ENCODE measurements at regions not wholly inside any gene's neighbourhood (a gene's known extent, or its start where the extent isn't known, plus 50 kb on each side); places are given as distances from the start of the nearest gene placed in this dataset.
"Not testable (repeated sequence)": the region's sequence is repeated elsewhere in the genome, so short reads cannot be mapped to it uniquely, and the experiment has no call there.

DNA sequence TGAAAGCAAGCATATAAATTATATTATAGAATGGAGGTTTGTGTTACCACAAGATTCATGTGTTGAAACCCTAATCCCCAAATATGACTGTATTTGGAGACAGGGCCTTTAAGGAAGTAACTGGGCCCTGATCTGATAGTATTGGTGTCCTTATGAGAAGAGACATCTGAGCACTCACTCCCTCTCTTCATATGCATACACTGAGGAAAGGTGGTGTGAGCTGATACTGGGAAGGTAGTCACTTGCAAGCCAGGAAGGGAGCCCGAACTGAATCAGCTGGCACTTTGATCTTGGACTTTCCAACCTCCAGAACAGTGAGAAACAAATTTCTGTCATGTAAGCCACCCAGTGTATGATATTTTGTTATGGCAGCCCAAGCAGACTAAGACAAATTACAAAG lies 66.9 kb upstream of the RHOBTB1 start:
- no peaks in the 10 kb centered on the region for H3K9me3 ChIP-seq (ENCODE audit: control insufficient read depth in 2 of 2, low read length in 2 of 2)
- H3K4me1 ChIP-seq (ENCODE audit: control insufficient read depth, insufficient read depth, low read length), result no peaks in the 10 kb centered on the region
- H3K27me3 ChIP-seq (ENCODE audit: control insufficient read depth in 1 of 2, insufficient read depth in 2 of 2, low read length in 2 of 2), result peaks cover 0 to 3% of the 10 kb centered on the region in 2 donors
- H3K36me3 ChIP-seq (ENCODE audit: control insufficient read depth in 2 of 2, insufficient read depth in 2 of 2, low read length in 2 of 2), result no peaks in the 10 kb centered on the region
- no peak overlapping the region for H3K9ac ChIP-seq (ENCODE audit: low read length in 2 of 2)
- no peak overlapping the region for H3K4me3 ChIP-seq (ENCODE audit: low read length in 2 of 2)
- H3K27ac ChIP-seq (ENCODE audit: low read length), result no peak overlapping the region

DNA sequence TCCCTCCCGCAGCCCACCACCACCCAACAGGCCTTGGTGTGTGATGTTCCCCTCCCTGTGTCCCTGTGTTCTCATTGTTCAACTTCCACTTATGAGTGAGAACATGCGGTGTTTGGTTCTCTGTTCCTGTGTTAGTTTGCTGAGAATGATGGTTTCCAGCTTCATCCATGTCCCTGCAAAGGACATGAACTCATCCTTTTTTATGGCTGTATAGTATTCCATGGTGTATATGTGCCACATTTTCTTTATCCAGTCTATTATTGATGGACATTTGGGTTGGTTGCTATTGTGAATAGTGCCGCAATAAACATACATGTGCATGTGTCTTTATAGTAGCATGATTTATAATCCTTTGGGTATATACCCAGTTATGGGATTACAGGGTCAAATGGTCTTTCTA lies 59.1 kb upstream of the RHOBTB1 start:
- not testable (repeated sequence) for H3K9me3 ChIP-seq (ENCODE audit: control insufficient read depth in 2 of 2, low read length in 2 of 2); H3K36me3 ChIP-seq (ENCODE audit: control insufficient read depth in 2 of 2, insufficient read depth in 2 of 2, low read length in 2 of 2); H3K9ac ChIP-seq (ENCODE audit: low read length in 2 of 2); H3K4me1 ChIP-seq (ENCODE audit: control insufficient read depth, insufficient read depth, low read length); H3K4me3 ChIP-seq (ENCODE audit: low read length in 2 of 2); H3K27ac ChIP-seq (ENCODE audit: low read length)
- peaks cover 10 to 12% of the 10 kb centered on the region in 2 donors for H3K27me3 ChIP-seq (ENCODE audit: control insufficient read depth in 1 of 2, insufficient read depth in 2 of 2, low read length in 2 of 2)

DNA sequence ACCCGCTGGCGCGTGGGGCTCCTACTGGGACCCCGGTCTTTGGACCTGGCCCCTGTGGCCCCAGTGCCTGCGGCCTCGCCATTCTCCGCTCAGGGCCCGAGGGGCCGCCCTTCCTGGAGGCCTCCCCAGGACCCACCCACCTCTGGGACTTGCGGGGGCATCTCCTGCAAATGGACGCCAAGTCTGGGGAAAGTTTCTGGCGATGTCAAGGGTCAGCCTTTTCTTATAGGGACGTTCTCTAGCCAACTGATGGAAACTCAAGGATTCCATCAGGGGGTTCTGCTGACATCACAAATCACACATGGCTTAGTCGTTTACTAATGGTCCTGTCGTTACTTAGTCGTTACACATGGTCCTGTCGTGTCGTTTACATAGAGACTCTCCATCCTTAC lies 57.7 kb upstream of the RHOBTB1 start:
- Histone ChIP-seq H3K9me3 (ENCODE audit: control insufficient read depth in 2 of 2, low read length in 2 of 2) (peaks cover 0 to 2% of the 10 kb centered on the region in 2 donors), H3K36me3 (ENCODE audit: control insufficient read depth in 2 of 2, insufficient read depth in 2 of 2, low read length in 2 of 2) (no peaks in the 10 kb centered on the region), H3K27me3 (ENCODE audit: control insufficient read depth in 1 of 2, insufficient read depth in 2 of 2, low read length in 2 of 2) (peaks cover 10 to 12% of the 10 kb centered on the region in 2 donors), H3K4me3 (ENCODE audit: low read length in 2 of 2) (no peak overlapping the region), H3K4me1 (ENCODE audit: control insufficient read depth, insufficient read depth, low read length) (no peaks in the 10 kb centered on the region), H3K9ac (ENCODE audit: low read length in 2 of 2) (no peak overlapping the region), H3K27ac (ENCODE audit: low read length) (no peak overlapping the region)

DNA sequence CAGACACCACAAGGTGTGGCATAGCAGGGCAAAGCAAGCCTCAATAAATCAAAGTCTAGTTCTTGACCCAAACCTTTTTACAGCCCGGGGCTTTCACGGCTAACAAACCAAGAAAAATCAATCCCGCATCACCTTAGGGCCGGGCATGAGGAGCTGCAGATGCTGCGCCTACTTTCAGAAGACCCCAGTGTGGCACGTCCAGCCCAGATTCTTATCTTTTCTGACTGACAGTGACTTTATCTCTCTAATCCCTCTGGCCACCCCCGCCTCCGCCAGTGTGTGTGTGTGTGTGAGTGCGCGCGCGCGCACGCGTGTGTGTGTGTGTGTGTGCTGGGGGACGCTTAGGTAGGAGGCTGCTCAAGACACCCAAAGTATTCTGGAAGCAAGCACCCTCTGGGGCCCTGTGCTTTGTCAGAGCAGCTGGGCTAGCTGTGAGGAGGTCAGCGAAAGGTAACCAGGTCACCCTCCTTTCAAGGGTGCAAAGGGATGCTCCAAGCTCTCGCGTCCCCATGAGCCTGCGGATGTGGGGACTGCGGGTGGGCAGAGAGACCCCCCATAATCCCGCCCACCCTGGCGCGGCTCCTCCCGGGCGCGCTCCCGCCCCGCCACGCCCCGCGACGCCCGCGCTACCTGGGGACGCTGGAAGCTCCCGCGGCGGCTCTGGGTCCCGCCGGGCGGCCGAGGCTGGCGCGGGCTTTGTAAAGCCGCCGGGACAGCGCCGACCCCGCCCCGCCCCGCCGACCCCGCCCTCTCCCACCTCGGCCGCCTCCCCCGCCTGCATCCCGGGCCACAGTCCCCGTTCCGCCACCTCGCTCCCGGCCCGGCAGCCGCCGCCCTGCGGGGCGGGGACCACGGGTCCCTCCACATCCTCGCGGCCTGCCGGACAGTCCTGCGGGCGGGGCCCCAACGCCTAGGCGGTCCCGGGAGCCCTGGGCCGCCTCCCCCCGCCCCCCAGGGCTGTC lies 57.1 kb upstream of the RHOBTB1 start:
- Histone ChIP-seq H3K4me1 (ENCODE audit: control insufficient read depth, insufficient read depth, low read length) (no peaks in the 10 kb centered on the region), H3K9me3 (ENCODE audit: control insufficient read depth in 2 of 2, low read length in 2 of 2) (peaks cover 0 to 2% of the 10 kb centered on the region in 2 donors), H3K27me3 (ENCODE audit: control insufficient read depth in 1 of 2, insufficient read depth in 2 of 2, low read length in 2 of 2) (peaks cover 10 to 12% of the 10 kb centered on the region in 2 donors), H3K36me3 (ENCODE audit: control insufficient read depth in 2 of 2, insufficient read depth in 2 of 2, low read length in 2 of 2) (no peaks in the 10 kb centered on the region), H3K4me3 (ENCODE audit: low read length in 2 of 2) (peak overlapping the region in 1 of 2 donors; percentile 40), H3K9ac (ENCODE audit: low read length in 2 of 2) (no peak overlapping the region), H3K27ac (ENCODE audit: low read length) (no peak overlapping the region)

DNA sequence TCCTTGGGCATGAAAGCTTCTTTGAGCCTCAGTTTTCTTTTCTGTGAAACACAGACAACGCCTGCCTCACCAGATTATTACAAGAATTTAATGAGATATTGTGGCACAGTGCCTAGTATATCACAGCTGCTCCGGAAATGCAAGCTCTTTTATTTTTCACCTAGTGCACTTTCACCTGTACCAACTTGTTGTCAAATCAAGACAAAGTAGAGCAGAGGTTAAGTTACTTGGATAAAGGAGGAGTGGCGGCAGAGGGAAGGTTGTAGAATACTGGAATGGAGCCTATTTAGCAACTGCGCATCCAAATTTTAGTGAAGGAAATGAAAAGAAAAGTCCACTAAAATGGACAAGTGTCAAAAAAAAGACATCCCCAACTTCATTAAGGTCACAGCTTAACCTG lies 54.9 kb upstream of the RHOBTB1 start:
- H3K27me3 ChIP-seq (ENCODE audit: control insufficient read depth in 1 of 2, insufficient read depth in 2 of 2, low read length in 2 of 2), result peaks cover 10 to 12% of the 10 kb centered on the region in 2 donors
- H3K36me3 ChIP-seq (ENCODE audit: control insufficient read depth in 2 of 2, insufficient read depth in 2 of 2, low read length in 2 of 2), result no peaks in the 10 kb centered on the region
- no peak overlapping the region for H3K9ac ChIP-seq (ENCODE audit: low read length in 2 of 2)
- no peaks in the 10 kb centered on the region for H3K4me1 ChIP-seq (ENCODE audit: control insufficient read depth, insufficient read depth, low read length)
- no peak overlapping the region for H3K4me3 ChIP-seq (ENCODE audit: low read length in 2 of 2)
- H3K27ac ChIP-seq (ENCODE audit: low read length), result no peak overlapping the region
- peaks cover 0 to 2% of the 10 kb centered on the region in 2 donors for H3K9me3 ChIP-seq (ENCODE audit: control insufficient read depth in 2 of 2, low read length in 2 of 2)

DNA sequence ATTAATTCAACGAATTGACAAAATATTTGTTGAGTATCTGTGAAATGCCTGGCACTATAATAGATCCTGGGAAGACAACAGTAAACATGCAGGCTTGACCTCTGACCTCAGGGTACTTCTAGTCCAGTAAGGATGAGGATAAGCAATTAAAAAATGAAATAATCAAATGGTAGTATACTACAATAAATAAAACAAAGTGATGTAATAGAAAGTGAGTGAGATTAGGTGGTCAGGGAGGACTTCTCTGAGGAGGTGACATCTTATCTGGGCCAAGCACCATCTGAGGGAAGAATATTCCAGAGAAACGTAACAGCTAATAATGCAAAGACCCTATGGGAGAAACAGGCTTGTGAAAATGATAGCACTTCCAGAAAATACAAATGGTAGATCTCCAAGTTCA lies 50.1 kb upstream of the RHOBTB1 start:
- H3K9ac ChIP-seq (ENCODE audit: low read length in 2 of 2), result no peak overlapping the region
- no peaks in the 10 kb centered on the region for H3K9me3 ChIP-seq (ENCODE audit: control insufficient read depth in 2 of 2, low read length in 2 of 2)
- H3K27ac ChIP-seq (ENCODE audit: low read length), result no peak overlapping the region
- H3K4me3 ChIP-seq (ENCODE audit: low read length in 2 of 2), result no peak overlapping the region
- H3K36me3 ChIP-seq (ENCODE audit: control insufficient read depth in 2 of 2, insufficient read depth in 2 of 2, low read length in 2 of 2), result no peaks in the 10 kb centered on the region
- no peaks in the 10 kb centered on the region for H3K4me1 ChIP-seq (ENCODE audit: control insufficient read depth, insufficient read depth, low read length)
- H3K27me3 ChIP-seq (ENCODE audit: control insufficient read depth in 1 of 2, insufficient read depth in 2 of 2, low read length in 2 of 2), result no peaks in the 10 kb centered on the region

Measured in stomach smooth muscle (tissue), 2 donors.